CD4-positive, alpha-beta T cell (primary cell): ENCODE measurements at regions not wholly inside any gene's neighbourhood (a gene's known extent, or its start where the extent isn't known, plus 50 kb on each side); places are given as distances from the start of the nearest gene placed in this dataset.

Source experiments
- ATAC-seq: fragments of 200-7000 bp; cut with Tn5 transposase; one replicate; pipeline ENCODE4 v1.10.0; 2022; ENCODE audit warnings: mild to moderate bottlenecking; ENCODE audit not compliant: poor library complexity
- CTCF ChIA-PET: fragments of 350-600 bp; sonication (Branson Sonifier 250); formaldehyde crosslinking; loops from one replicate; lab custom pipeline; 2021; ENCODE audit warnings: antibody characterized with exemption, inconsistent platforms; lab: Charles Lee
- POLR2A ChIA-PET: fragments of 350-600 bp; sonication (Branson Sonifier 250); formaldehyde crosslinking; loops from one replicate; lab custom pipeline; 2021; ENCODE audit warnings: antibody characterized with exemption, inconsistent platforms; lab: Charles Lee
- DNase-seq, 14 experiments: peaks; one replicate each; pipeline ENCODE4 v3.0.0-alpha.2; 2013 to 2020; ENCODE audit warnings: mixed read lengths in 2 of 14
- H3K27ac ChIP-seq, 2 donors: one replicate each; pipeline versions ENCODE4 v1.5.1 to v1.7.0; 2013; ENCODE audit warnings: low read length in 2 of 2, low read depth in 1 of 2, mild to moderate bottlenecking in 1 of 2
- H3K27me3 ChIP-seq, 2 experiments: 1 replicate in 1 of 2; 2 replicates in 1 of 2; pipeline versions ENCODE4 v1.6.1 to v1.7.0; 2013; ENCODE audit warnings: low read length in 2 of 2, control low read depth in 1 of 2, mild to moderate bottlenecking in 1 of 2, moderate library complexity in 1 of 2; ENCODE audit not compliant: insufficient read depth in 2 of 2, control insufficient read depth in 1 of 2
- H3K36me3 ChIP-seq: one replicate; pipeline ENCODE4 v1.6.1; 2013; ENCODE audit warnings: low read length, control low read depth; ENCODE audit not compliant: insufficient read depth
- H3K4me1 ChIP-seq: one replicate; pipeline ENCODE4 v1.6.1; 2013; ENCODE audit warnings: low read length, control low read depth; ENCODE audit not compliant: insufficient read depth
- H3K4me3 ChIP-seq: one replicate; pipeline ENCODE4 v1.5.1; 2013; ENCODE audit warnings: mild to moderate bottlenecking, low read length, moderate library complexity
- H3K9me3 ChIP-seq, 2 experiments: 1 replicate in 1 of 2; 2 replicates in 1 of 2; pipeline versions ENCODE4 v1.6.1 to v1.7.0; 2013; ENCODE audit warnings: low read length in 2 of 2, mild to moderate bottlenecking in 2 of 2, control low read depth in 1 of 2, moderate library complexity in 1 of 2; ENCODE audit not compliant: control insufficient read depth in 1 of 2, insufficient read depth in 1 of 2
- H3K27ac Mint-ChIP-seq: one replicate; pipeline ENCODE4 v1.8.0; 2020; ENCODE audit warnings: mixed read lengths
- H3K27me3 Mint-ChIP-seq: one replicate; pipeline ENCODE4 v1.8.0; 2021; ENCODE audit warnings: mixed read lengths
- H3K36me3 Mint-ChIP-seq: one replicate; pipeline ENCODE4 v1.8.0; 2021; ENCODE audit warnings: low read depth, mixed read lengths
- H3K4me1 Mint-ChIP-seq: one replicate; pipeline ENCODE4 v1.8.0; 2021; ENCODE audit warnings: low read depth, mixed read lengths
- H3K4me3 Mint-ChIP-seq: one replicate; pipeline ENCODE4 v1.8.0; 2020; ENCODE audit warnings: mild to moderate bottlenecking, mixed read lengths
- H3K9me3 Mint-ChIP-seq: one replicate; pipeline ENCODE4 v1.8.0; 2020; ENCODE audit warnings: mixed read lengths
- intact Hi-C, 2 experiments: fragments of 100-400 bp; cut with DNase I in 1 of 2; cut with micrococcal nuclease in 1 of 2; formaldehyde crosslinking; loops; one replicate each; pipeline versions ENCODE4 v1.15.1 to v1.9.0; 2023 to 2025; cut with DNase I, micrococcal nuclease
- TF ChIP-seq, protein P1 (sequence below): fragments of 200-600 bp; IDR thresholded peaks from one replicate; pipeline ENCODE4 v1.8.0; 2022; ENCODE audit warnings: antibody characterized with exemption, mild to moderate bottlenecking

DNA sequence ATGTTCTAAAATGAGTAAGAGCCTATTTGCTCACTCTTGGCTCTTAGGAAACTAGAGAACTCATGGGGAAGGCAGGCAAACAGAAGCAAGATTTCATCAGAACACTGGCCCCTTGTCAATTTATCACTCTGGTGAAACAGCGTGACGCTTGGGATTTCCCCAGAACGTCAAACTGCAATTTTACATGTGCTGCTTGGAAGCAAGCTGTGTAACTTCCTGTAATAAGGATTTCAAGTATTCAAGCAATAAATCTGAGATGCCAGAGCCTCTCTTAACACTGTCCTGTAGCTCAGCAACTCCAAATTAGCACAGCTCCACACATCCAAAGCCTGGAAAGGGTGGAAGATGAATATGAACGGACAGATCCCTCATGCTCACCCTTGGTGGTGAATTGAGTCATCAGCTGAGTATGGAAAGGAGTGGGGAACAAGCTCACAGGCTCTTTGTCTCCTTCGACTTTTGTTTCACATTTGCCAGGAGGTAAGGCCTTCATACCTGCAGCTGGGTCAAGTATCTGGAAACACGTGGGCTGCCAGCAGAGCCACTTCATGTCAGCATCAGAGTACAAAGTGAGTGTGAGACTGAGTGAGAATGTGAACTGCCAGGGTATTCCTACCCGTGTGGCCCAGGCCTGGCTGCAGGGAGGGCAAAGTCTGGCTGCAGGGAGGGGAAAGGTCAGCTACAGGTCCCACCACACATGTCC, 140.4 kb upstream of the NAMPT start:
- ChIA-PET POLR2A (no interaction called here), CTCF (no interaction called here)
- H3K27me3 ChIP-seq, result no peaks in the 10 kb centered on the region
- no peak overlapping the region for H3K4me3 Mint-ChIP-seq
- no peaks in the 10 kb centered on the region for H3K36me3 ChIP-seq
- H3K27ac ChIP-seq, result peak overlapping the region in 1 of 2 donors; percentile 58
- peaks cover 8% of the 10 kb centered on the region for H3K27me3 Mint-ChIP-seq
- H3K4me3 ChIP-seq, result no peak overlapping the region
- H3K4me1 ChIP-seq, result peaks cover 9% of the 10 kb centered on the region
- no peak overlapping the region for H3K27ac Mint-ChIP-seq
- ATAC-seq (peak; percentile 52), DNase-seq (peak in 4 of 14 experiments; percentile 5 to 81 (median 60))
- no peaks in the 10 kb centered on the region for H3K9me3 ChIP-seq
- H3K4me1 Mint-ChIP-seq, result peaks cover 10% of the 10 kb centered on the region
- H3K9me3 Mint-ChIP-seq, result no peaks in the 10 kb centered on the region
- TF ChIP-seq, protein P1, sequence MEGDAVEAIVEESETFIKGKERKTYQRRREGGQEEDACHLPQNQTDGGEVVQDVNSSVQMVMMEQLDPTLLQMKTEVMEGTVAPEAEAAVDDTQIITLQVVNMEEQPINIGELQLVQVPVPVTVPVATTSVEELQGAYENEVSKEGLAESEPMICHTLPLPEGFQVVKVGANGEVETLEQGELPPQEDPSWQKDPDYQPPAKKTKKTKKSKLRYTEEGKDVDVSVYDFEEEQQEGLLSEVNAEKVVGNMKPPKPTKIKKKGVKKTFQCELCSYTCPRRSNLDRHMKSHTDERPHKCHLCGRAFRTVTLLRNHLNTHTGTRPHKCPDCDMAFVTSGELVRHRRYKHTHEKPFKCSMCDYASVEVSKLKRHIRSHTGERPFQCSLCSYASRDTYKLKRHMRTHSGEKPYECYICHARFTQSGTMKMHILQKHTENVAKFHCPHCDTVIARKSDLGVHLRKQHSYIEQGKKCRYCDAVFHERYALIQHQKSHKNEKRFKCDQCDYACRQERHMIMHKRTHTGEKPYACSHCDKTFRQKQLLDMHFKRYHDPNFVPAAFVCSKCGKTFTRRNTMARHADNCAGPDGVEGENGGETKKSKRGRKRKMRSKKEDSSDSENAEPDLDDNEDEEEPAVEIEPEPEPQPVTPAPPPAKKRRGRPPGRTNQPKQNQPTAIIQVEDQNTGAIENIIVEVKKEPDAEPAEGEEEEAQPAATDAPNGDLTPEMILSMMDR, result no peak
- no peaks in the 10 kb centered on the region for H3K36me3 Mint-ChIP-seq
- intact Hi-C loops, result no loop called here

DNA sequence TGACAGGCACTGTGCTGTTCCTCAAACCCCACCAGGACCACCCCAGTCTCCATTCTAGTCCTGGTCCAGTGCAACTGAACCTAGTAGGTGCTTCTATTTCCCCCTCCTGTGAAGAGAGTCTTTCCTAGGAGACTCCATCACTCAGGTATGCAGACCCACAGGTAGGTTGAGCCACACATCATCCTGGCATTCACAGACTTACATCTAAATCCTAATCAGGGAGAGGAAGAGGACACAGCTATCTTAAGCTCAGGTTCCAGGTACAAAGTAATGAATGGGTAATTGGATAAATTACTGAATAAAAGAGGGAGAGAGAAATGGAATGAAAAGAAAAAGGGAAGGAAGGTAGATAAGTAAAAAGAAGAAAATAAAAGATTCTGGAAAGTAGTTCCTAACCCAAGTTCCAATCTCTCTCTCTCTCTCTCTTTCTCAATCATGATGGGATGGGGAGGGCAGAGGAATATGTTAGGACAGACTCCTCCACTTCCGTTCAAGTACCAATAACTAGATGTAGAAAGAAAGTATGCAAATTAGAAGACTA, 139.8 kb upstream of the NAMPT start:
- H3K4me3 Mint-ChIP-seq, result no peak overlapping the region
- no peak overlapping the region for H3K4me3 ChIP-seq
- peaks cover 9% of the 10 kb centered on the region for H3K4me1 ChIP-seq
- ATAC-seq, result no peak
- no peaks in the 10 kb centered on the region for H3K27me3 ChIP-seq
- no peak overlapping the region for H3K27ac Mint-ChIP-seq
- intact Hi-C loops, result no loop called here
- no peaks in the 10 kb centered on the region for H3K36me3 ChIP-seq
- no peaks in the 10 kb centered on the region for H3K9me3 Mint-ChIP-seq
- TF ChIP-seq, protein P1, result no peak
- H3K4me1 Mint-ChIP-seq, result peaks cover 10% of the 10 kb centered on the region
- DNase-seq, result no peak
- H3K36me3 Mint-ChIP-seq, result no peaks in the 10 kb centered on the region
- no peak overlapping the region for H3K27ac ChIP-seq
- ChIA-PET POLR2A (no interaction called here), CTCF (no interaction called here)
- peaks cover 4% of the 10 kb centered on the region for H3K27me3 Mint-ChIP-seq
- no peaks in the 10 kb centered on the region for H3K9me3 ChIP-seq

DNA sequence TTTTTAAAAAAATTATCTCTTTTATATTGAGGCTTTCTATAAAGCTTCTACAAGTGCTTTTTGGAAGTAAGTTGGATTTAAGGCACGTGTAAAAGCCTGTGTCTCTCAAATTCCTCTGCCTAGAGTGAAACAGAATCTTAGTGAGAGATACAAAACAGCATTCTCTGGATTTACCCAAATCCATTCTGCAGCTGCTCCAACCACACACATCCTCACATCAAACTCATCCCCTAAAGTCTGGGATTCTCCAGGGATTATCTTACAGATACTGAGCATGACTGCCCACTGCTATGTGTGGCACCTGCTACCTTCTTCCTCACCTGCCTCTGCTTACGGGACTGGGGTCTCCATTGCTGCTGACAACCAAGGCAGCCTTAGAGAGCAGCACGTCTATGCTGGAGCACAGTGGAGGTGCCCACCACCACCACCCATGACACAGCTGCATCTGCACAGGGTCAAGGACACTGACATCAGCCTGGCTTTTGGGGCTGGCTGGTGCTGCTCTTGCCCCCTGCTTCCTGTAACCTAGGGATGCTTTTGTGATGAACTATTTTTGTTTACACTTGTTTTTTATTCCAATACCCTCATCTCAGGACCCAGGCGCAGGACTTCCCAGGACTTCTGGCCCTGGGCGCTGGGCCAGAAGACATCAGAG, 139.2 kb upstream of the NAMPT start:
- no peak for DNase-seq
- H3K36me3 ChIP-seq, result no peaks in the 10 kb centered on the region
- Mint-ChIP-seq H3K27ac (no peak overlapping the region), H3K36me3 (no peaks in the 10 kb centered on the region), H3K4me1 (peaks cover 10% of the 10 kb centered on the region), H3K4me3 (no peak overlapping the region), H3K9me3 (no peaks in the 10 kb centered on the region), H3K27me3 (peaks cover 8% of the 10 kb centered on the region)
- H3K9me3 ChIP-seq, result no peaks in the 10 kb centered on the region
- CTCF ChIA-PET, result no interaction called here
- no peak overlapping the region for H3K4me3 ChIP-seq
- no peak overlapping the region for H3K27ac ChIP-seq
- no peaks in the 10 kb centered on the region for H3K27me3 ChIP-seq
- intact Hi-C loops, result no loop called here
- no peak for ATAC-seq
- POLR2A ChIA-PET, result no interaction called here
- peaks cover 9% of the 10 kb centered on the region for H3K4me1 ChIP-seq
- TF ChIP-seq, protein P1, result no peak
